Endodermal cell (in vitro differentiated cells): ENCODE measurements at regions not wholly inside any gene's neighbourhood (a gene's known extent, or its start where the extent isn't known, plus 50 kb on each side); places are given as distances from the start of the nearest gene placed in this dataset.

Experiments used
- DNase-seq: peaks from one replicate; pipeline ENCODE4 v3.0.0-alpha.2; 2017
- H3K27ac ChIP-seq: 2 replicates; pipeline ENCODE4 v1.5.1; 2013; ENCODE audit warnings: mild to moderate bottlenecking, low read depth, low read length, moderate library complexity
- H3K27me3 ChIP-seq: 2 replicates; pipeline ENCODE4 v1.6.1; 2013; ENCODE audit warnings: mild to moderate bottlenecking, low read length, moderate library complexity; ENCODE audit not compliant: insufficient read depth, control insufficient read depth, poor library complexity, severe bottlenecking
- H3K36me3 ChIP-seq: 2 replicates; pipeline ENCODE4 v1.7.0; 2013; ENCODE audit warnings: mild to moderate bottlenecking, low read length, moderate library complexity; ENCODE audit not compliant: control insufficient read depth, insufficient read depth
- H3K4me1 ChIP-seq: one replicate; pipeline ENCODE4 v1.7.0; 2013; ENCODE audit warnings: low read length; ENCODE audit not compliant: control insufficient read depth, insufficient read depth
- H3K4me3 ChIP-seq: 2 replicates; pipeline ENCODE4 v1.5.1; 2013; ENCODE audit warnings: mild to moderate bottlenecking, low read length, moderate library complexity
- H3K9ac ChIP-seq: 2 replicates; pipeline ENCODE4 v1.6.1; 2013; ENCODE audit warnings: mild to moderate bottlenecking, low read length, moderate library complexity; ENCODE audit not compliant: poor library complexity, severe bottlenecking; ENCODE audit errors: extremely low read depth
- H3K9me3 ChIP-seq: 2 replicates; pipeline ENCODE4 v1.6.1; 2013; ENCODE audit warnings: mild to moderate bottlenecking, low read length, moderate library complexity; ENCODE audit not compliant: control insufficient read depth
- H3K27ac Mint-ChIP-seq: 2 replicates; pipeline ENCODE4 v1.8.0; 2020; ENCODE audit warnings: mixed read lengths
- H3K27me3 Mint-ChIP-seq: 2 replicates; pipeline ENCODE4 v1.8.0; 2021; ENCODE audit warnings: mild to moderate bottlenecking, mixed read lengths; ENCODE audit not compliant: insufficient read depth
- H3K36me3 Mint-ChIP-seq: 2 replicates; pipeline ENCODE4 v1.8.0; 2020; ENCODE audit warnings: low read depth, mixed read lengths
- H3K4me1 Mint-ChIP-seq: 2 replicates; pipeline ENCODE4 v1.8.0; 2020; ENCODE audit warnings: mixed read lengths
- H3K4me3 Mint-ChIP-seq: 2 replicates; pipeline ENCODE4 v1.8.0; 2020; ENCODE audit warnings: mild to moderate bottlenecking, moderate library complexity, mixed read lengths
- H3K9me3 Mint-ChIP-seq: 2 replicates; pipeline ENCODE4 v1.8.0; 2020; ENCODE audit warnings: mild to moderate bottlenecking, mixed read lengths
- WGBS, 2 experiments: methylation state at CpG; one replicate each; pipeline versions ENCODE4 v1.1.5 to v1.1.7; 2013; ENCODE audit warnings: missing lambda C conversion rate in 2 of 2, mixed read lengths in 1 of 2; ENCODE audit not compliant: insufficient coverage in 1 of 2, insufficient read length in 1 of 2; 5-methylcytosine and 5-hydroxymethylcytosine counted together
- TF ChIP-seq, protein P1 (sequence below): fragments of 200-600 bp; sonication (generic); conservative IDR thresholded peaks from 2 replicates; pipeline ENCODE4 v1.5.0; 2021; ENCODE audit warnings: antibody characterized with exemption, mild to moderate bottlenecking

DNA sequence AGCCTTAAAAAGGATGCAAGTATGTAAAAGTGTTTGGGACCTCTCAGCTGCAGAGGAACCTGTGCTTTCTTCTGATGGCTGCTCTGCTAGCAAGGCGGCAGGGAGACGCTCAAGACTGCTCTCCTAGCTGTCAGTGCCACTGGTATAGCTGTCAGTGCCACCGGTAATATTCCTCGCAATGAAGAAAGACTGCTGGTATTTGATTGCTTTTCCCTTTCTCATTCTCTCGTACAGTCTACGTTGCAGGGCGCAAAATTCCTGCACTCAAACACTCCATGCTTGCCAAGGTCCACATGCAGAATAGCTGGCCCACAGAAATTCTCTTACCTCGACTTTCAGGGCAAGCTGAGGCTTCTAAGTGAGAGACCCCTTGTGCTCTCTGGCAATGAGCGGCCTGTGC is 432.6 kb upstream of the KLF6 start:
- H3K9ac ChIP-seq: no peak overlapping the region
- no peaks in the 10 kb centered on the region for H3K36me3 Mint-ChIP-seq
- no peak overlapping the region for H3K27ac Mint-ChIP-seq
- H3K4me1 ChIP-seq: no peaks in the 10 kb centered on the region
- no peaks in the 10 kb centered on the region for H3K9me3 Mint-ChIP-seq
- WGBS, 2 experiments: 93 to 96% methylated on average over 5 to 9 of the region's 9 CpGs
- no peaks in the 10 kb centered on the region for H3K27me3 ChIP-seq
- no peaks in the 10 kb centered on the region for H3K9me3 ChIP-seq
- H3K27me3 Mint-ChIP-seq: no peaks in the 10 kb centered on the region
- no peaks in the 10 kb centered on the region for H3K36me3 ChIP-seq
- peaks cover 21% of the 10 kb centered on the region for H3K4me1 Mint-ChIP-seq
- H3K4me3 ChIP-seq: no peak overlapping the region
- no peak for DNase-seq
- H3K4me3 Mint-ChIP-seq: no peak overlapping the region
- TF ChIP-seq, protein P1, sequence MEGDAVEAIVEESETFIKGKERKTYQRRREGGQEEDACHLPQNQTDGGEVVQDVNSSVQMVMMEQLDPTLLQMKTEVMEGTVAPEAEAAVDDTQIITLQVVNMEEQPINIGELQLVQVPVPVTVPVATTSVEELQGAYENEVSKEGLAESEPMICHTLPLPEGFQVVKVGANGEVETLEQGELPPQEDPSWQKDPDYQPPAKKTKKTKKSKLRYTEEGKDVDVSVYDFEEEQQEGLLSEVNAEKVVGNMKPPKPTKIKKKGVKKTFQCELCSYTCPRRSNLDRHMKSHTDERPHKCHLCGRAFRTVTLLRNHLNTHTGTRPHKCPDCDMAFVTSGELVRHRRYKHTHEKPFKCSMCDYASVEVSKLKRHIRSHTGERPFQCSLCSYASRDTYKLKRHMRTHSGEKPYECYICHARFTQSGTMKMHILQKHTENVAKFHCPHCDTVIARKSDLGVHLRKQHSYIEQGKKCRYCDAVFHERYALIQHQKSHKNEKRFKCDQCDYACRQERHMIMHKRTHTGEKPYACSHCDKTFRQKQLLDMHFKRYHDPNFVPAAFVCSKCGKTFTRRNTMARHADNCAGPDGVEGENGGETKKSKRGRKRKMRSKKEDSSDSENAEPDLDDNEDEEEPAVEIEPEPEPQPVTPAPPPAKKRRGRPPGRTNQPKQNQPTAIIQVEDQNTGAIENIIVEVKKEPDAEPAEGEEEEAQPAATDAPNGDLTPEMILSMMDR: no peak
- no peak overlapping the region for H3K27ac ChIP-seq

DNA sequence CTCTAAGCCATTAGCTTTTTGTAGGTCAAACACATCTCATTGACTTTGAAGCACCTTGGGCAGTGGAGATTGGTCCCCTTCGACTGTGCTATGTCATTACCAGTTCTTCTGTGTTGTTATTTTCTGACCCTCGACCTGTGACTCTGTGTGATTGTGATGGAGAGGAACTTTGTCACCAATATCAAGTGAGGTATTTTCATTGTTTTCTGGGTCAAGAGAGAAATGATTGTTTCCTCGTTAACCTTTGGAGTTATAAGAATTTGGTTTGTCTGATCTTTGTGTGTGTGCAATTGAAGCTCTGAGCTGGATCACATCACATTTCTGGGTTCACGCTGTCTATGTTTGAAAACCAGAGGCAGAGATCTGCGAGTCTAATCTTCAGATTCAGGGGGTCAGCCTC is 432.2 kb upstream of the KLF6 start:
- no peaks in the 10 kb centered on the region for H3K9me3 Mint-ChIP-seq

DNA sequence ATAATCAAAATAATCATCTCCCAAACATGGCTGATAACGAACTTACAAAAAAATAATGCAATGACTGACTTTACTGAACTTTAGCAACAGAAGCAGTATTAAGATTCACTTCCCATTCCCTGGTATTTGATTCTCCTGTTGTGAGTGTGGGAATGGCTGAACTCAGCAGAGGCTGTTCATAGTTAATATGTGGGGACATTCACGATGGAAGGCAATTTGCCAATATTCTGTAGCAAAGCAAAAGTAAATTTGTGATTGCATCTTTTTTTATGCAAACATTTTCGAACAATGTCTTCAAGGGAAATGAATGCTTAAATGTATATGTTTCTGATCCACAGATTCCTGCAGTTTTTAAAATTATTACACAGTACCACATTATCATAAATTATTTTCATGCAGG is 431.7 kb upstream of the KLF6 start:
- H3K4me3 Mint-ChIP-seq: no peak overlapping the region
- no peaks in the 10 kb centered on the region for H3K36me3 ChIP-seq
- H3K36me3 Mint-ChIP-seq: no peaks in the 10 kb centered on the region
- no peaks in the 10 kb centered on the region for H3K9me3 ChIP-seq
- TF ChIP-seq, protein P1: no peak
- 84 to 86% methylated on average over 2 of the region's 3 CpGs for WGBS, 2 experiments
- H3K4me1 Mint-ChIP-seq: peaks cover 21% of the 10 kb centered on the region
- H3K4me1 ChIP-seq: no peaks in the 10 kb centered on the region
- H3K27me3 Mint-ChIP-seq: no peaks in the 10 kb centered on the region
- no peaks in the 10 kb centered on the region for H3K9me3 Mint-ChIP-seq
- no peak overlapping the region for H3K27ac Mint-ChIP-seq
- H3K4me3 ChIP-seq: no peak overlapping the region
- DNase-seq: no peak
- no peaks in the 10 kb centered on the region for H3K27me3 ChIP-seq
- no peak overlapping the region for H3K27ac ChIP-seq
- no peak overlapping the region for H3K9ac ChIP-seq

More for the DNA sequence above, 432.2 kb upstream of the KLF6 start:
- Mint-ChIP-seq H3K27ac (no peak overlapping the region), H3K4me3 (no peak overlapping the region), H3K4me1 (peaks cover 21% of the 10 kb centered on the region), H3K27me3 (no peaks in the 10 kb centered on the region), H3K36me3 (no peaks in the 10 kb centered on the region)
- no peaks in the 10 kb centered on the region for H3K4me1 ChIP-seq
- H3K9me3 ChIP-seq: no peaks in the 10 kb centered on the region
- H3K27me3 ChIP-seq: no peaks in the 10 kb centered on the region
- H3K36me3 ChIP-seq: no peaks in the 10 kb centered on the region
- no peak overlapping the region for H3K4me3 ChIP-seq
- TF ChIP-seq, protein P1: no peak
- no peak for DNase-seq
- H3K9ac ChIP-seq: no peak overlapping the region
- H3K27ac ChIP-seq: no peak overlapping the region
- WGBS, 2 experiments: 88 to 100% methylated on average over 3 to 5 of the region's 5 CpGs
